ENCODE measurements at regions not wholly inside any gene's neighbourhood (a gene's known extent, or its start where the extent isn't known, plus 50 kb on each side); places are given as distances from the start of the nearest gene placed in this dataset.

DNA sequence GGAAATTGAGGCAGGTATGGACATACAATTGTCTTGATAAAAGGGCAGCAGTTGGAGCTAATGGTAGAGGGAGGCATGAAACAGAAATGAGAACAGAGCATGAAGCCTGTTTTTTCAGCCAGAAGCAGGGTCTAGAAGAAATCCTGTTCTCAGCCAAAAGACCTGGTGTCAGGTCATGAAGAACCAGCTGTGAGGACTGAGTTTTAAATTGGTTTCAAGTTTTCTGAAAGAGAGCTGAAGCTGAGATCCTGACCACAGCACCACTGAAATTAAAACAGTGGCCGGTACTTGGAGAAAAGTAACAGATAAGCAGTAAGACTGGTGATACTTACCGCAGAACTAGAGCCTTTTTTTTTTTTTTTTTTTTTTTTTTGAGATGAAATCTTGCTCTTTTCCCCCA is 283.8 kb upstream of the BMP2 start:
- no peak for DNase-seq
- Histone ChIP-seq H2BK12ac (ENCODE audit: insufficient read length, low read depth, low read length) (no peak overlapping the region), H3K23ac (ENCODE audit: insufficient read length, low read depth, low read length) (no peak overlapping the region), H3K23me2 (ENCODE audit: insufficient read length, low read depth, low read length, poor library complexity, severe bottlenecking) (no peaks in the 10 kb centered on the region), H3K27me3 (ENCODE audit: insufficient read depth, low read length) (no peaks in the 10 kb centered on the region), H3K27ac (ENCODE audit: insufficient read length, low read depth, low read length) (no peak overlapping the region), H3K4ac (ENCODE audit: low read depth, low read length) (no peak overlapping the region), H2AK5ac (ENCODE audit: insufficient read length, low read length) (no peak overlapping the region), H3K4me2 (ENCODE audit: insufficient read depth, insufficient read length, low read length) (no peak overlapping the region), H3K56ac (ENCODE audit: insufficient read length, low read depth, low read length) (no peak overlapping the region), H3K9ac (ENCODE audit: extremely low read depth, insufficient read length, low read length) (no peak overlapping the region), H4K91ac (ENCODE audit: insufficient read length, low read depth, low read length) (no peak overlapping the region), H2BK5ac (ENCODE audit: insufficient read length, low read length) (no peak overlapping the region), H3K9me3 (ENCODE audit: control insufficient read depth, low read depth, low read length) (no peaks in the 10 kb centered on the region), H2BK15ac (ENCODE audit: low read depth, low read length) (no peak overlapping the region), H4K8ac (replicated peaks; ENCODE audit: insufficient read length, low read depth, low read length) (no peak overlapping the region), H3K4me1 (ENCODE audit: insufficient read depth, low read length) (no peaks in the 10 kb centered on the region), H3T11ph (ENCODE audit: low read length) (no peak overlapping the region), H4K5ac (ENCODE audit: insufficient read length, low read depth, low read length) (no peak overlapping the region), H2BK120ac (ENCODE audit: low read depth, low read length, poor library complexity, severe bottlenecking) (no peak overlapping the region), H3K79me1 (ENCODE audit: insufficient read depth, low read depth, low read length, poor library complexity, severe bottlenecking) (no peaks in the 10 kb centered on the region), H3K14ac (ENCODE audit: insufficient read depth, low read length) (no peak overlapping the region), H3K18ac (ENCODE audit: insufficient read length, low read depth, low read length) (no peak overlapping the region), H2AFZ (ENCODE audit: low read length) (no peak overlapping the region), H2BK20ac (ENCODE audit: low read depth, low read length, poor library complexity, severe bottlenecking) (no peak overlapping the region), H4K20me1 (ENCODE audit: control insufficient read depth, insufficient read depth, insufficient read length) (no peaks in the 10 kb centered on the region), H3K79me2 (ENCODE audit: insufficient read depth, low read length) (no peaks in the 10 kb centered on the region)
- TF ChIP-seq, protein P1, sequence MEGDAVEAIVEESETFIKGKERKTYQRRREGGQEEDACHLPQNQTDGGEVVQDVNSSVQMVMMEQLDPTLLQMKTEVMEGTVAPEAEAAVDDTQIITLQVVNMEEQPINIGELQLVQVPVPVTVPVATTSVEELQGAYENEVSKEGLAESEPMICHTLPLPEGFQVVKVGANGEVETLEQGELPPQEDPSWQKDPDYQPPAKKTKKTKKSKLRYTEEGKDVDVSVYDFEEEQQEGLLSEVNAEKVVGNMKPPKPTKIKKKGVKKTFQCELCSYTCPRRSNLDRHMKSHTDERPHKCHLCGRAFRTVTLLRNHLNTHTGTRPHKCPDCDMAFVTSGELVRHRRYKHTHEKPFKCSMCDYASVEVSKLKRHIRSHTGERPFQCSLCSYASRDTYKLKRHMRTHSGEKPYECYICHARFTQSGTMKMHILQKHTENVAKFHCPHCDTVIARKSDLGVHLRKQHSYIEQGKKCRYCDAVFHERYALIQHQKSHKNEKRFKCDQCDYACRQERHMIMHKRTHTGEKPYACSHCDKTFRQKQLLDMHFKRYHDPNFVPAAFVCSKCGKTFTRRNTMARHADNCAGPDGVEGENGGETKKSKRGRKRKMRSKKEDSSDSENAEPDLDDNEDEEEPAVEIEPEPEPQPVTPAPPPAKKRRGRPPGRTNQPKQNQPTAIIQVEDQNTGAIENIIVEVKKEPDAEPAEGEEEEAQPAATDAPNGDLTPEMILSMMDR (conservative IDR thresholded peaks at IDR 0.05): no peak
- Mint-ChIP-seq H3K4me3 (no peak overlapping the region), H3K27ac (peak overlapping the region in 1 of 3 experiments; percentile 31; a peak in 1 of 7 replicates), H3K9me3 (peaks cover 1% of the 10 kb centered on the region in 2 experiments; a peak in 1 of 5 replicates), H3K27me3 (ENCODE audit: low read depth) (no peaks in the 10 kb centered on the region), H3K4me1 (no peaks in the 10 kb centered on the region), H3K36me3 (ENCODE audit: insufficient read depth in 1 of 3, low read depth in 3 of 3) (no peaks in the 10 kb centered on the region)
- WGBS (ENCODE audit: extremely low coverage, insufficient read length, low lambda C conversion rate): no CpG with 5 or more reads among the region's 2 CpGs

All from H9 (cell line).